Ovary (tissue), 3 donors: ENCODE measurements at regions not wholly inside any gene's neighbourhood (a gene's known extent, or its start where the extent isn't known, plus 50 kb on each side); places are given as distances from the start of the nearest gene placed in this dataset.

Source experiments
- POLR2A ChIP-seq: fragments of 450-650 bp; IDR thresholded peaks from one replicate; pipeline ENCODE4 v1.6.1; 2017; ENCODE audit warnings: antibody characterized with exemption, mild to moderate bottlenecking, moderate library complexity
- TF ChIP-seq, protein P1 (sequence below), 3 donors: fragments of 450-650 bp in 2 of 3; fragments of 200-600 bp in 1 of 3; IDR thresholded peaks; one replicate each; pipeline versions ENCODE4 v1.5.1 to v1.8.0; 2016 to 2022; ENCODE audit warnings: antibody characterized with exemption in 3 of 3, mild to moderate bottlenecking in 1 of 3
- donor health status: DM: no; HTN: no; CAD: no.

GRCh38 chr6:84371681-84372080 lies 144.2 kb upstream of the CEP162 start:
- TF ChIP-seq, protein P1, sequence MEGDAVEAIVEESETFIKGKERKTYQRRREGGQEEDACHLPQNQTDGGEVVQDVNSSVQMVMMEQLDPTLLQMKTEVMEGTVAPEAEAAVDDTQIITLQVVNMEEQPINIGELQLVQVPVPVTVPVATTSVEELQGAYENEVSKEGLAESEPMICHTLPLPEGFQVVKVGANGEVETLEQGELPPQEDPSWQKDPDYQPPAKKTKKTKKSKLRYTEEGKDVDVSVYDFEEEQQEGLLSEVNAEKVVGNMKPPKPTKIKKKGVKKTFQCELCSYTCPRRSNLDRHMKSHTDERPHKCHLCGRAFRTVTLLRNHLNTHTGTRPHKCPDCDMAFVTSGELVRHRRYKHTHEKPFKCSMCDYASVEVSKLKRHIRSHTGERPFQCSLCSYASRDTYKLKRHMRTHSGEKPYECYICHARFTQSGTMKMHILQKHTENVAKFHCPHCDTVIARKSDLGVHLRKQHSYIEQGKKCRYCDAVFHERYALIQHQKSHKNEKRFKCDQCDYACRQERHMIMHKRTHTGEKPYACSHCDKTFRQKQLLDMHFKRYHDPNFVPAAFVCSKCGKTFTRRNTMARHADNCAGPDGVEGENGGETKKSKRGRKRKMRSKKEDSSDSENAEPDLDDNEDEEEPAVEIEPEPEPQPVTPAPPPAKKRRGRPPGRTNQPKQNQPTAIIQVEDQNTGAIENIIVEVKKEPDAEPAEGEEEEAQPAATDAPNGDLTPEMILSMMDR (IDR thresholded peaks at IDR 0.05), result no peak
- TF ChIP-seq POLR2A, result no peak
